HT1080 (cell line): ENCODE measurements at regions not wholly inside any gene's neighbourhood (a gene's known extent, or its start where the extent isn't known, plus 50 kb on each side); places are given as distances from the start of the nearest gene placed in this dataset.
"Not testable (repeated sequence)": the region's sequence is repeated elsewhere in the genome, so short reads cannot be mapped to it uniquely, and the experiment has no call there.

Source experiments
- DNase-seq: peaks from one replicate; pipeline ENCODE4 v3.0.0-alpha.2; 2015; ENCODE audit warnings: low read depth

DNA sequence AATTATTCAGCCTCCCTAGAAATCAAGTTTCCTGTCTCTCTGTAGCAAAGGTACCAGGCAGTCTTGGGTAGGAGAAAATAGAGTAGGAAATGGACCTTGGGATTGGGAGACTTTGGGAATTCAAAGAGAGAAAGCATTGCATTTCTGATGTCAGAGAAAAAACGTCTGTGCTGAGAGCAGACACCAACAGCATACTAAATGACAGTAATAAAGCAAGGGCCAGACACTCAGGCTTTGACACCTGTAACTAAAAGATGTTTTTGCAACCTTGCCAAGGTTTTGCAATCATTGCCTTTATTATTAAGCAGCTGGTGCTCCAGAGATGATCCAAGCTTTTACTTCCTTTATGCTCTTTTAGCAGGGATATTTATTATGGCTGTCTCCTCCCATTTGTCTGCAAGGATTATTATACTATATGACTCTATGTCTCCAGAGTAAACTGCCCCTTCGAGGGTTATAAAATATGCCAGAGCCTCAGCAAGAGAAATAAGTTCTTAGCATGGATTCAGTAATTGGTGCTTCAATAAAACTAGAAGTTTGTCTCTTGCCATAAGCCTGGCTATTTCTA is 85.2 kb upstream of the GRAMD1B start:
- DNase-seq, result no peak

DNA sequence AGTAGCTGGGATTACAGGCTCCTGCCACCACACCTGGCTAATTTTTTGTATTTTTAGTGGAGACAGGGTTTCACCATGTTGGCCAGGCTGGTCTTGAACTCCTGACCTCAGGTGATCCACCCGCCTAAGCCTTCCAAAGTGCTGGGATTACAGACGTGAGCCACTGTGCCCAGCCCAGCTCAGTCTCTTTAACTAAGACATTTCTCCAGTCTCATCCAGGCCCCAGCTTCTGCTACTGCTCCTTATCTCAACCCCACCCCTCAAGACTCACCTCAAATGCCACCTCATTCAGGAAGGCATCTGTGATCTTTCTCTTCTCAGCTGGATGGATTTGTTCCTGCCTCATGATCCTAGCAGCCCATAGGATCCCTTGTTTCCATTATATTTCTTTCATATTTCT is 85.9 kb upstream of the GRAMD1B start:
- not testable (repeated sequence) for DNase-seq

DNA sequence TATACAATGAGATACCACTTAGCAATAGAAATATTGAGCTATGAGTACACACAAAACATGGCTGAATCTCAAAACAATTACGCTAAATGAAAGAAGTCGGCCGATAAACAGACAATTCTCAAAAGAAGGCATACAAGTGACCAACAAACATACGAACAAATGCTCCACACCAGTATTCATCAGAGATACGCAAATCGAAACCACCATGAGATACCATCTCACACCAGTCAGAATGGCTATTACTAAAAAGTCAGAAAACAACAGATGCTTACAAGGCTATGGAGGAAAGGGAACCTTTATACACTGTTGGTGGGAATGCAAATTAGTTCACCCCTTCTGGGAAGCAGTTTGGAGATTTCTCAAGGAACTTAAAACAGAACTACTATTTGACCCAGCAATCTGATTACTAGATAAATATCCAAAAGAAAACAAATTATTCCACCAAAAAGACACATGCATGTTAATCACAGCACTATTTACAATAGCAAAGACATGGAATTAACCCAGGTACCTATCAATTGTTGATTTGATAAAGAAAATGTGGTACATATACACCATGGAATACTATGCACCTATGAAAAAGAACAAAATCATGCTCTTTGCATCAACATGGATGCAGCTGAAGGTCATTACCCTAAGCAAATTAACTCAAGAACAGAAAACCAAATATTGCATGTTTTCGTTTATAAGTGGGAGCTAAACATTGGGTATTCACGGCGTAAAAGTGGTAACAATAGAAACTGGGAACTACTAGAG is 90.9 kb upstream of the GRAMD1B start:
- no peak for DNase-seq

DNA sequence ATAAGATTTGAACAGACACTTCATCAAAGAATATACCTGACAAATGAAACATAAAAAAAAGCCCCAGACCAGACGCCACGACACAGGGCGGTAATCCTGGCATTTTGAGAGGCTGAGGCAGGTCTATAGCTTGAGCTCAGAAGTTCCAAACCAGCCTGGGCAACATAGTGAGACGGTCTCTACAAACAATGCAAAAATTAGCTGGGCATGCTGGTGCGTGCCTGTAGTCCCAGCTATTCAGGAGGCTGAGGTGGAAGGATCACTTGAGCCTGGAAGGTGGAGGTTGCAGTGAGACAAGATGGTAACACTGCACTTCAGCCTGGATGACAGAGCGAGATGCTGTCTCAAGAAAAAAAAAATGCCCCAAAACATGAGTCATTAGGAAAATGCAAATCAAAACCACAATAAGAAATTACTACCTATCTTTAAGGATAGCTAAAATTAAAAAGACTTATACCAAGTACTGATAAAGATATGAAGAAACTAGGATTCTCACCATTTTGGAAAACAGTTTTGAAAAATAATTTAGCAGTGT is 91.7 kb upstream of the GRAMD1B start:
- no peak for DNase-seq

DNA sequence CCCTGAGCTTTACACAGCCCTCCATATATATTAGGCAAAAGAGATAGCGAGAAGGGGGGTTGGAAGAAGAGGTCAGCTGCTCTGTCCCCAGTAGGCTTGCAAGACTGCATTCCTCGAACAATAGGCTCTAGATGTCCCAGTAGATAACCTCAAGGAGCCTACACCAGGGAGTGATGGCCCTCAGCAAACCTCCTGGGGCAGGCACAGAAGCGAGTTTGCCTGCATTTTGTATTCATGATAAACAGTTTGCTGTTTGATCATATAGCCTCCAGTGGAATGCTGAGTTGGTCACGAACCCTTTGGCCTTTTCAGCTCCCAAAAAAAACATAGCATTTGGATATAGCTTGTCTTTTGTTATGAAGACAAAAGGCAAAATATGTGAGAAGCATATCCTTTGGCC is 95.1 kb upstream of the GRAMD1B start:
- DNase-seq, result no peak

DNA sequence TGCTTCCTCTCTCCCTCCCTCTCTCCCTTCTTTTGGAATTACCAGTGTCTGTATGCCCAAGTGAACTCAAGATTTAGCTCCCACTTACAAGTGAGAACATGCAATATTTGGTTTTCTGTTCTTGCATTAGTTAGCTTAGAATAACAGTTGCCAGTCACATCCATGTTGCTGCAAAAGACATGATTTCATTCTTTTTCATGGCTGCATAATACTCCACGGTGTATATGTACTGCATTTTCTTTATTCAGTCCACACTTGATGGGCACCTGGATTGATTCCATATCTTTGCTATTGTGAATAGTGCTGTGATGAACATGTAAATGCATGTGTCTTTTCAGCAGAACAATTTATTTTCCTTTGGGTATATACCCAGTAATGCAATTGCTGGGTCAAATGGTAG is 97.5 kb upstream of the GRAMD1B start:
- not testable (repeated sequence) for DNase-seq

DNA sequence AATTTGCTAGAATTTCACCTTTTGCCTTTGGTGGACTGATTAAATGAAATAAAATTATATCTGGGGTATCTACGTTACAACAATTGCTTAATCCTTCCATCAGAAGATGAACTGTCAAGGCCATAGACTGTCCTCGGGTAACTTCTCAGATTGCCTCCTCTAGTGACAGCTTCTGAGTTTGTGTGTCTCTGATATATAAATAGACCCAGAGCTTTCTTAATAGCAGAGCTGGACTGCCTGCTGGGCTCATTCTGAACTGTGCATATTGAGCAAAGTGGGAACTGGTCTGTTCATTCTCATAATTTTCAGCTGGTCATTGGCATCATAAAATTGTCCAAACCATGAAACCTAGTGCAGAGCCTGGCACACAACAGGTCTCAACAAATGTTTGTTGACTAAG is 99.1 kb upstream of the GRAMD1B start:
- no peak for DNase-seq

DNA sequence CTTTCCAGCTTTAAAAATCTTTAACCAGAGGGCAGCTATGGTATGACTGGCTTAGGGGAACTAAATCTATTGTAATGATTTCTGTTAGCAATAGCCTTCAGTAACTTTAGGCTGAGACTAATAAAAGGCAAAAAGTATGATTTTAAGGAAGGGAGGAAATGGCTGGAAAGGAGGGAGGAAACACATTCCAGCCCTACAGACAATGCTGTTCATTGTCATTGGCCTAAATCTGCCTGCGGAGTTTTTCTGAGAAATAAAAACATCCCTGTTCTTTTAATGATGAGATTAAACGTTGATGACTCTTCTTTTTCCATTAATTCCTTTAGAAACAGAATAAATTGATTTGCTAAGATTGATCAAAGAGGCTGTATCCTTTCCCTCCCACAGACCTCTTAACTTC is 99.6 kb upstream of the GRAMD1B start:
- no peak for DNase-seq

DNA sequence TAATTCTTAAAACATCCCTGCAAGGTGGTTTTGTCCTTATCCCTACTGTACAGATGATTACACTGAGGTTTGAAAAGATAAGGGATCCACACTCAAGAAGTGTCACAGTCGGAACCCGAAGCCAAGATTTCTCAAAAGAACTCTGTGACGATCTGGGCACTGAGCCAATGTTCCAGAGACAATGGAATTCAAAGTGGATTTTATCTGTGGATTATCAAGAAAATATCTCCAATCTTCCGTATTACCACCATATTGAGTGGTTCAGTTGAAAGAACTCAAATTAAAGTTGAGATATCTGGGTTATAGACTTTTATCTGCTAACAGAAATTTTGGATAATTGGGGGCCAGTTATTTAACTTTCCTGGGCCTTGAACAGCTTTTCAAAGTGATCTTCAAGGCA is 100.0 kb upstream of the GRAMD1B start:
- DNase-seq, result no peak

DNA sequence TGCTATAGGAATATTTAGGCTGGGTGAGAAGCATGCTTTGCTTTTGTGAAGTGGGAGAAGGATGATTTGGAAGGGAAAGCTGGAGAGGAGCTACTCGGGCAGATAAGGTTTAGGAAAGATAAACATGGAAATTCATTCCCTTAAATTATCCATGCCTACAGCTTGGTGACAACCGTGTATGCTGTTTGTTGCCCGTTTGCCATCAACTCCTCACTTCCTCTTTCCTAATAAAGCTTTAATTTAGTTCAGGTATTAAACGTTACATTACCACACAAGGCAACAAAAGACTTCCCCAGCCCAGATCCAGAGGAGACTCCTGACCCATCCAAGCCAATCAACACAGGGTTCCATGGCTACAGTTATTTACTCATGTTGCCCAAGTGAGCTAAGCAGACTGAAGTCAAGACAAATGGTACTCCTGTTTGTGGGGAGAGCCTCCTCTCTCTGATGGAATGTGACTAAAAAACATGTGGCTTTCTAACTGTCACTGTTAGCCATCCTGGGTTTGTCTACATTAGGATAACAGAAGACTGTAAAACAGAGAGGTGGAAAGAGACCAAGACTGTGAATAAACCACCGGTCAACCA is 101.7 kb upstream of the GRAMD1B start:
- no peak for DNase-seq

DNA sequence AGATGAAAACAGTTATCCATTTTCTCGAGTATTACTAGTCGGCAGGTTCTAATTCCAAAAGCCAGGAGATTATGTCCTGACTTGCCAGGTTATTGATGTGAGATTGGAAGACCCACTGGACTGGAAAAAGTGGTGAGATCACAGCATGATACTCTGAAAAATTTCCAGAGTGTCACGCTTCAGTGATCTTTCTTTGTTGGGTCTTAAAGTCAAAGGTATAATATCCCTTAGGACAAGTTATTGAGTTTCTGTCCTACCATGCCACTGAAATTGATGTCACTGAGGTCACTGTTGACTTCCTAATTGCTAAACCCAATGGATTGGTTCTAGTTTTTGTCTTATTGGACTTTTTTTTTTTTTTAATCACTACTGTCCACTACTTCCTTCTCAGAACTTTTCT is 104.5 kb upstream of the GRAMD1B start:
- no peak for DNase-seq

DNA sequence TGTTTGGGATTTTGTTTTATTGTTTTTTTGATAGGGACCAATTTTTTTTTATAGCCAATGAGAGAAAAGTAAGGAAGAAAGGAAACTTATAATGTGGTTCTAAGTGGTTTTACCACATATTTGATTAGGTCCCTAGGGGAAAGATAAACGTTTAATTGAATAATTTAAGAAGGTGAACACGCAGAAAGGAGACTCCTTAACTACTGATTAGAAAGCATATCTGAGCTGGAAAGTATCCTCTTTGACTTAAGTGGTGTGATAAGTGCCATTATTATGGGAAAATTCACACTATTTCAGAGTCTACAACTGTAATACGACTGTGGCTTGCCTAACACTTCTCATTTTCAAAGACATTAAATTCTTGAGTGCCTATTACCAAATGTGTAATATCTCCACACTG is 106.5 kb upstream of the GRAMD1B start:
- no peak for DNase-seq

DNA sequence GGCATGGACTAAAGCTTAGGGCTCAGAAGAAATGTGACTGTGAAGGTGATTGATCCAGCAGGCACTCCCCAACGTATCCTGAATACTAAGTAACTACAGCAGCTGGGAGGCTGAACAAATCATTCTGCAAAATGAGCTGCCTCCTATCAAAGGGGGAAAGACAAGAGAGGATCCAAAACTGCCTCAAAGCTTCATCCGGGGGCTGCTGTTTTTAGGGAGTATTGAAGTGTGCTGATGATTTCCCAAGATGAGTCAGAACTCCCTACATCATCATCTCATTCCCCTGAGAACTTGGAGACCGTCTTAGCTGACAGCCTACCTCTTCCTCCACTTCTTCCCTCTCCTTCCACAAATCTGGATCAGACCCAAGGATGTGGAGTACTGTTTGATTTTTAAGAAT is 108.4 kb upstream of the GRAMD1B start:
- no peak for DNase-seq

DNA sequence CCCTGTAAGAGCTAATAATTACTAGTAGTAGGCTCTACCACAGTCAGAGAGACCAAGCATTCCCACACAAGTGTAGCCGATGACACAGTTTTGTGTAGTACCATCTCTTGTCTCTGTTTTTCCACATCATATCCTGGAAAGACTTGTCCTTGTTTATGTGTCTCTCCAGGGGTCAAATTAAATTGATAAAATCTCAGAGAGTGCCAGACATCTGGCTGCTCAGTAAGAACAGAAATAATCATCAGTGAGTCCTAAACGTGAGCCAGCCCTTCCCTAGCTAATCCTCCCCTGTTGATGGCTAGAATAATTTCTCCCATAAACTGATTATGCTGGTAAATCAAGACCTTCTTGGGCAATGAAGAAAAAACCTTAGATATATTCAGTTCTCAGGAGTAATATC is 111.4 kb upstream of the GRAMD1B start:
- no peak for DNase-seq

DNA sequence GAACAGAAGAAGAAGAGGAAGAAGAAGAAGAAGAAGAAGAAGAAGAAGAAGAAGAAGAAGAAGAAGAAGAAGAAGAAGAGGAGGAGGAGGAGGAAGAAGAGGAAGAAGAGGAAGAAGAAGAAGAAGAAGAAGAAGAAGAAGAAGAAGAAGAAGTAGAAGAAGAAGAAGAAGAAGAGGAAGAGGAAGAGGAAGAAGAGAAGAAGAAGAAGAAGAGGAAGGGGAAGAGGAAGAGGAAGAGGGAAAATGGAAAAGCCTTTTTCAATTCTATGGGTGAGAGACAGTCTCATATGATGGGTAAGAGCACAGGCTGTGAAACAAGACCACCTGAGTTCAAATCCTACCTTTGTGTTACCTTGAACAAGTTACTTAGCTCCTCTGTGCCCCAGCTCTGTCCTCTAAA is 111.9 kb upstream of the GRAMD1B start:
- DNase-seq, result not testable (repeated sequence)

DNA sequence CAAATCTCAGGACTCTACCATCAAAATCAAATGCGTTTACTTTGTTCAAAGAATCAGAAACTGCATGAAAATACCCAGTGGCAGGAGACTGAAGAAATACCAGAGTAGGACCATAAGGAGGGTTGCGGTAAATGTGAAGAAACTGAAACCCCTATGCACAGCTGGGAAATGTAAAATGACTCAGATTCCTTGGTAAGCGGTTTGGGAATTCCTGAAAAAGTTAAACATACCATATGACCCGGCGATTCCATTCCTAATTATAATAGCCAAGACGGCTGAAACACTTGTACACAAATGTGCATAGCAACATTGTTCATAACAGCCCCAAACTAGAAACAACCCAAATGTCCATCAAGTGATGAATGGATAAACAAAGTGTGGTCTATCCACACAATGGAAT is 114.1 kb upstream of the GRAMD1B start:
- DNase-seq, result peak; percentile 66

DNA sequence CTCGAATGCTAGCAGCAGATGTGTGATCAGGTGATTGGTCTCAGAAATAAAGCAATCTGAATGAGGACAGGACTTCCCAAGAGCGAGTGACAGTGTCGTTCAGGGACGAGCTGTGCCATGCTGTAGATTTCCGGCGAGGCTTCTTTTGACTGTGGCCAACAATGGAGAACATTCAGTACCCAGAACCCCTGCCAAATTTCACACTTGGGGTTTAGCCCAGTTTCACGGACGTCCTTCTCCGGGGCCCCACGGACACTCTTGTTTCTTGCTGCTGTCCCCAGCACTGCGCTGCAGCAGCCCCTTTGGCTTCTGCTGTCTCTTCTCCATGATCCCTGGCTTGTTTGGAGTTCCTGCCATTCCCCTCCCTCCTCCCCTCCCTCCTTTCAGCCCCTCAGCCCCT is 115.1 kb upstream of the GRAMD1B start:
- no peak for DNase-seq

DNA sequence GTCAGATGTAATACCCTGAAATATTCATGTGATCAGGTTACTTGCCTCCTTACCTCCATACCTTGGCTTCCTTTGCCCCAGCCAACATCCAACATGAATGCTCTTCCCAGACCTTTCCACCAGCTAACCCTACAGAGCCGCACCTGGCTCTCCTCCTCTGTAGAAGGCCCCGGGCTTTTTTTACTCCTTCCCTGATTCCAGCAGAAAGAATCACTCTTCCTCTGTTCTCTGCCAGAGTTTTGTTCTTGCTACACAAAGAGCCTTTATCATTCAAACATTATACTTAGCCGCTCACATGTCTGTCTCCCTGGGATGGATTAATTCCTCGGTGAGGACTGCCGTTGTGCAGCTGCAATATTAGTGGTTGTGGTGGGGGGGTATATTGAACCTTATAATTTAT is 116.8 kb upstream of the GRAMD1B start:
- DNase-seq, result no peak

DNA sequence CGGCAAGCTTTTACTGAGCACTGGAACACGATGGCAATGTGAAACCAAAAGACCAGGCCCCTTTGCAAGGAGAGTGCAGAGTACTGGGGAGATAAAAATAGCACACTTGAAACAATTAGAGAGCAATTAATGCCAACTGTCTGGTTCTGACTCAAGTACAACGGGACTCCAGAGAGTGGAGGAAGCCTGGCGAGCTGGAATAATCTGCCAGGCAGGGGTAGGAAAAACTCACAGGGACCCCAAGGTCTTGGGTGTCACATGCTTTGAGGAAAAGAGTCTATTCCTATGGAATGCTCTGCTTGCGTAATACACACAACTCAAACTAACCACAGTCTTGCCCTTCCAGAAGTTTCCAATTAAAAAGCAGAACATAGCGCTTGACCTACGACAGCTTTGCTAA is 113.0 kb upstream of the CLMP start:
- DNase-seq, result peak; percentile 40

DNA sequence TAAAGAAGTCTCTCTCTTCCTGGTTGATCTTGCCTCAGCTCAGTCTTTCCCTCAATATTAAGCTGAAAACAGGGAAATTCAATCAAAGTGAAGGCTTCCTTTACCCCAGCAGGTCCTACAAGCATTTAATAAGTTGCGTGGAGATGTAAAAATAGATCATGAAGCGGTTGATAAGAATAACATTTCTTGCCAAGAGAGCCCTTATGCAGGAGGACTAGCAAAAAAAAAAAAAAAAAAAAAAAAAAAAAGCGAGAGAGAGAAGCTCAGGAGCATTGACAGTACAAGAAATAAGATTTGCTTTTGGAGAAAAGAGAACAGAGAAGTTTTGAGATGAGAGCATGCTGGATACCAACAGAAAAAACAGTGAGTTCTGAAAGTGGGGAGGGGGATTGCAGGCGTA is 112.2 kb upstream of the CLMP start:
- DNase-seq, result no peak

DNA sequence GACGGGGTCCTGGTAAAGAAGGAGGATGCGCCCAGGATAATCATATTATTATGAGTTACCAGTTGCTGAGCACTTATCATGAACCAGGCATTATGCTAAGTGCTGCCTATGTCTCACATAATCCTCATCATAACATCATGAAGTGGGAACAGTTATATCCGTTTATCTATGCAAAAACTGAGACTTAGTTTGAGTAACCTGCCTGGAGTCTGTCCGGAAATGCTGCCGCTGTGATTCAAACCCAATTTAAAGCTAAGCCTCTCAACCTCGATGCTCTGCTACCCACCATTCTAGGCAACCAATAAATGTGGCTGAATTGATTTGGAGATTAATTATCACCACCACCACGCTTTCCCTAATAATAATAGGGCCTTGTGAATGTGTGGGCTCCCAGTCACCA is 111.5 kb upstream of the CLMP start:
- DNase-seq, result no peak

DNA sequence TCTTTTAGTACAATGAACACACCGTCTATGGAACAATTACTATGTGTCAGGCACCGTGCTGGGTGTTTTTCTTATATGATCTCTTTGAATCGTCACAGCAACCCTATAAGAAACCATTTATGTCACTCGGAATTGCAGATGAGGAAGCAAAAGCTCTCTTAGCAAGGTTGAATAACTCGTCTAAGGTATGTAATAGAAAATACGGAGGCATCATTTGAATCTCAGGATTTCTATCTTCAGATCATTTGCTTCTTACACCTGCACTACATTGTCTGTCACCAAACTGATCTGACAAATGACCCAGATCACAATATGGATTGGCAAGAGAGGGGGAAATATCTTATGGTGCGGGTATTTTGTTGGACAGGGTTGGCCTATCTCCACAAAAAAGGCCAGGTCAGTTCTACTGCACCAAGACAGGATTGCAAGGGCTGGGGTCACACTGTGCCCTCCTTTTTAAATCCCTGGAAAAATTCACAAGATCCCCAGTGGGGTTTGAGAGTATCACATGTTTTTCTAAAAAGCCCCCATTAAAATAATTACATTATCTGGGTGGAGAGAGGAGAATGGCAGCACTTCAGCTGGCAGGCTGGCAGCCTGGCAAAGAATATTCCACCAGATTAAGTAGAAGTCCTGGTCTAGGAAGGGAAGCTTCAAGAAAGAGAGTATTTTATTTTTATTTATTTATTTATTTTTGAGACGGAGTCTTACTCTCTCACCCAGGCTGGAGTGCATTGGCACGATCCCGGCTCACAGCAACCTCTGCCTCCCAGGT is 110.7 kb upstream of the CLMP start:
- DNase-seq, result no peak
